ENCODE measurements at regions not wholly inside any gene's neighbourhood (a gene's known extent, or its start where the extent isn't known, plus 50 kb on each side); places are given as distances from the start of the nearest gene placed in this dataset.

DNA sequence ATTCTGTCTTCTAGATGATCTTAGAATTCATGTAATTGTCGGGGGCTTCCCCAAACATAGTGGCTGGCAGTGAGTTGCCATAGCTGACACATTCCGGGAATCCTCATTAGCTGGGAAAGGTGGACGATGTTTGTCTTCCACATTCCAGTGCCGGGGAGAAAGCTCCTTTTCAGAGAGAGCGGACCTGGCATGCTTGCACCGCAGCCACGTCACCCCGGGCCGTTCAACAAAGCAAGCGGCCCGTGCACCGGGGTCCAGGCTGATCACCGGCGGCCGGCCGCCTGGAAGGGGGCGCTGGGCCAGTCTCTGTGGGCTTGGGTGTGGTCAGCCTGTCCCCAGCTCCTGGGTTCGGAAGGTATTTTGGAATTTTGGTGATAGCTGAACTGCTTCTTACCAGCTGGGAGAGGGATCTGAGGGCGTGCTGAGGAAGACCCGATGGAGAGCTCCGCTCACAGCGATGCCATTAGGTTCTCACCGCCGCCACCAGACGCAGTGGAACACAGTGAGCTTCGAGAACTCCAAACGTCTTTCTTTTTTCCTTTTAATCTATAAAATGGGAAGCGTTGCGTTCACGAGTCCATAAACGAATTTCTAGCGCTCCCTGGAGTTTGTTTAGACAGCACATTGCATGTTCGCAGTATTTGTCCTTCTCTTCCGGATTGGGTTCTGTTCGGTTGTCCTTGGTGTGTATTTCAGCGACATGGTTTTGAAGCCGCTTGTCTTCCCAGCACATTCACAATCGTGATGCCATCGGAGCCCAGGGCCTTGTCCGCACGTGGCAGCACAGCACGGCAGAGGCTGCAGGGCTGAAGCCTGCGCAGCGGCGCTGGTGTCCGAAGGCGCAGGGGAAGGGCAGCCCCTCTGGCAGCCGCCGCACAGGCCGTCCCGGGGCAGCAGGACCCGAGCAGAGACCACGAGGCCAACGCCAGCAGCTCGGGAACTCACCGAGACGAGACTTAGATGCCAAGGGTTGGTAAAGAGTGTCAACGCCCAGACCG is 557.6 kb downstream of the QKI start (continued):
- TF ChIP-seq, protein P1, sequence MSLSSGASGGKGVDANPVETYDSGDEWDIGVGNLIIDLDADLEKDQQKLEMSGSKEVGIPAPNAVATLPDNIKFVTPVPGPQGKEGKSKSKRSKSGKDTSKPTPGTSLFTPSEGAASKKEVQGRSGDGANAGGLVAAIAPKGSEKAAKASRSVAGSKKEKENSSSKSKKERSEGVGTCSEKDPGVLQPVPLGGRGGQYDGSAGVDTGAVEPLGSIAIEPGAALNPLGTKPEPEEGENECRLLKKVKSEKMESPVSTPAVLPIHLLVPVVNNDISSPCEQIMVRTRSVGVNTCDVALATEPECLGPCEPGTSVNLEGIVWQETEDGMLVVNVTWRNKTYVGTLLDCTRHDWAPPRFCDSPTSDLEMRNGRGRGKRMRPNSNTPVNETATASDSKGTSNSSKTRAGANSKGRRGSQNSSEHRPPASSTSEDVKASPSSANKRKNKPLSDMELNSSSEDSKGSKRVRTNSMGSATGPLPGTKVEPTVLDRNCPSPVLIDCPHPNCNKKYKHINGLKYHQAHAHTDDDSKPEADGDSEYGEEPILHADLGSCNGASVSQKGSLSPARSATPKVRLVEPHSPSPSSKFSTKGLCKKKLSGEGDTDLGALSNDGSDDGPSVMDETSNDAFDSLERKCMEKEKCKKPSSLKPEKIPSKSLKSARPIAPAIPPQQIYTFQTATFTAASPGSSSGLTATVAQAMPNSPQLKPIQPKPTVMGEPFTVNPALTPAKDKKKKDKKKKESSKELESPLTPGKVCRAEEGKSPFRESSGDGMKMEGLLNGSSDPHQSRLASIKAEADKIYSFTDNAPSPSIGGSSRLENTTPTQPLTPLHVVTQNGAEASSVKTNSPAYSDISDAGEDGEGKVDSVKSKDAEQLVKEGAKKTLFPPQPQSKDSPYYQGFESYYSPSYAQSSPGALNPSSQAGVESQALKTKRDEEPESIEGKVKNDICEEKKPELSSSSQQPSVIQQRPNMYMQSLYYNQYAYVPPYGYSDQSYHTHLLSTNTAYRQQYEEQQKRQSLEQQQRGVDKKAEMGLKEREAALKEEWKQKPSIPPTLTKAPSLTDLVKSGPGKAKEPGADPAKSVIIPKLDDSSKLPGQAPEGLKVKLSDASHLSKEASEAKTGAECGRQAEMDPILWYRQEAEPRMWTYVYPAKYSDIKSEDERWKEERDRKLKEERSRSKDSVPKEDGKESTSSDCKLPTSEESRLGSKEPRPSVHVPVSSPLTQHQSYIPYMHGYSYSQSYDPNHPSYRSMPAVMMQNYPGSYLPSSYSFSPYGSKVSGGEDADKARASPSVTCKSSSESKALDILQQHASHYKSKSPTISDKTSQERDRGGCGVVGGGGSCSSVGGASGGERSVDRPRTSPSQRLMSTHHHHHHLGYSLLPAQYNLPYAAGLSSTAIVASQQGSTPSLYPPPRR (CRISPR knock-in tag; IDR thresholded peaks at IDR 0.05; ENCODE audit: borderline replicate concordance): no peak
- TF ChIP-seq ZNF263 (CRISPR knock-in tag; IDR thresholded peaks at IDR 0.05) (no peak), RBM22 (optimal IDR thresholded peaks at IDR 0.05; ENCODE audit: low read length) (no peak), ARNT (IDR thresholded peaks at IDR 0.05) (no peak), ZNF572 (CRISPR knock-in tag; IDR thresholded peaks at IDR 0.05) (no peak), SRSF1 (optimal IDR thresholded peaks at IDR 0.05; ENCODE audit: low read depth, low read length) (no peak), MAFK (conservative IDR thresholded peaks at IDR 0.05 in 1 of 2, IDR thresholded peaks at IDR 0.05 in 1 of 2; ENCODE audit: low read length in 2 of 2) (no peak)

Data from HepG2 (cell line).